GM12878 (cell line): ENCODE measurements at regions not wholly inside any gene's neighbourhood (a gene's known extent, or its start where the extent isn't known, plus 50 kb on each side); places are given as distances from the start of the nearest gene placed in this dataset.

Source experiments
- ATAC-seq: fragments of 200-7000 bp; cut with Tn5 transposase; 3 replicates; pipeline ENCODE4 v1.9.1; 2020; ENCODE audit warnings: mild to moderate bottlenecking, moderate library complexity
- BruUV-seq: library from RNA; stranded (reverse); fragments of 400-500 nt; replicated peaks from 2 replicates; lab custom pipeline; 2021; lab: Mats Ljungman, UMichigan
- CTCF ChIA-PET: fragments of 300-600 bp; sonication (Branson Sonifier 250); formaldehyde crosslinking; extraction: SDS; loops from one replicate; lab custom pipeline; 2021; ENCODE audit warnings: inconsistent platforms; lab: Yijun Ruan, JAX
- POLR2A ChIA-PET: fragments of 350-600 bp; formaldehyde crosslinking; extraction: SDS; loops from one replicate; lab custom pipeline; 2021; ENCODE audit warnings: inconsistent platforms; lab: Charles Lee
- RAD21 ChIA-PET: fragments of 300-600 bp; sonication (Branson Sonifier 250); formaldehyde crosslinking; loops from one replicate; lab custom pipeline; 2023; ENCODE audit warnings: antibody characterized with exemption; ENCODE audit not compliant: unreplicated experiment; lab: Charles Lee
- SMC1A ChIA-PET: fragments of 300-600 bp; sonication (Branson Sonifier 250); formaldehyde crosslinking; loops from one replicate; lab custom pipeline; 2023; ENCODE audit not compliant: unreplicated experiment, uncharacterized antibody; lab: Charles Lee
- DNase-seq: peaks from one replicate; pipeline ENCODE4 v3.0.0-alpha.2; 2011; ENCODE audit warnings: low read depth, low spot score
- FAIRE-seq: peaks from 3 replicates; lab custom pipeline; 2011; peaks lifted over from hg19 to GRCh38; lab: Jason Lieb, UNC
- H2AFZ ChIP-seq: 2 replicates; pipeline ENCODE4 v1.6.0; 2011; ENCODE audit warnings: low read depth, low read length, control low read depth; ENCODE audit not compliant: control insufficient read depth
- H3K27ac ChIP-seq: 2 replicates; pipeline ENCODE4 v1.5.1; 2011; ENCODE audit warnings: control low read depth; ENCODE audit not compliant: control insufficient read depth, insufficient read depth
- H3K27me3 ChIP-seq, 2 experiments: replicated peaks in 1 of 2; 2 replicates each; pipeline versions ENCODE4 v1.6.0 to v1.6.1; 2011; ENCODE audit warnings: low read length in 1 of 2; ENCODE audit not compliant: control insufficient read depth in 2 of 2, insufficient read depth in 2 of 2
- H3K36me3 ChIP-seq, 2 experiments: 2 replicates each; pipeline ENCODE4 v1.5.1; 2011; ENCODE audit warnings: low read length in 1 of 2; ENCODE audit not compliant: control insufficient read depth in 2 of 2, insufficient read depth in 2 of 2
- H3K4me1 ChIP-seq: 2 replicates; pipeline ENCODE4 v1.6.1; 2011; ENCODE audit warnings: mild to moderate bottlenecking, low read length, moderate library complexity, mixed read lengths; ENCODE audit not compliant: control insufficient read depth, insufficient read depth
- H3K4me2 ChIP-seq: 2 replicates; pipeline ENCODE4 v1.6.0; 2011; ENCODE audit warnings: control low read depth; ENCODE audit not compliant: control insufficient read depth, insufficient read depth
- H3K4me3 ChIP-seq: fragments of 200-600 bp; sonication (generic); 2 replicates; pipeline ENCODE4 v1.5.1; 2016
- H3K79me2 ChIP-seq: 2 replicates; pipeline ENCODE4 v1.6.0; 2011; ENCODE audit warnings: low read length; ENCODE audit not compliant: control insufficient read depth, insufficient read depth
- H3K9ac ChIP-seq: 2 replicates; pipeline ENCODE4 v1.8.0; 2011; ENCODE audit warnings: low read length, control low read depth, mixed read lengths; ENCODE audit not compliant: control insufficient read depth, insufficient read depth
- H3K9me3 ChIP-seq: replicated peaks from 3 replicates; pipeline ENCODE4 v1.5.1; 2011; ENCODE audit warnings: mild to moderate bottlenecking, low read length; ENCODE audit not compliant: control insufficient read depth, insufficient read depth
- H4K20me1 ChIP-seq: 2 replicates; pipeline ENCODE4 v1.6.0; 2011; ENCODE audit not compliant: control insufficient read depth, insufficient read depth
- ASH2L ChIP-seq: fragments of 300-600, 200-600 bp; sonication (generic); IDR thresholded peaks from 2 replicates; pipeline ENCODE4 v1.6.1; 2017; ENCODE audit warnings: low read depth, mild to moderate bottlenecking, borderline replicate concordance
- BCL11A ChIP-seq: IDR thresholded peaks from 2 replicates; pipeline ENCODE4 v1.6.1; 2011; ENCODE audit warnings: low read depth, low read length
- ELK1 ChIP-seq: IDR thresholded peaks from 2 replicates; pipeline ENCODE4 v1.6.1; 2012; ENCODE audit warnings: low read depth, low read length, improper control_type of control experiment
- EP300 ChIP-seq, 2 experiments: fragments of 150-350 bp in 1 of 2; IDR thresholded peaks; 2 replicates each; pipeline ENCODE4 v1.6.1; 2011 to 2012; ENCODE audit warnings: low read depth in 2 of 2, low read length in 2 of 2, borderline replicate concordance in 1 of 2, improper control_type of control experiment in 1 of 2, inconsistent platforms in 1 of 2; ENCODE audit not compliant: control insufficient read depth in 1 of 2
- RFX5 ChIP-seq: IDR thresholded peaks from 2 replicates; pipeline ENCODE4 v1.6.1; 2011; ENCODE audit warnings: low read depth, low read length, improper control_type of control experiment
- YY1 ChIP-seq: IDR thresholded peaks from 2 replicates; pipeline ENCODE4 v1.6.1; 2011; ENCODE audit warnings: low read depth, mild to moderate bottlenecking, low read length
- WGBS: methylation state at CpG from one replicate; pipeline ENCODE4 v1.1.6; 2016; ENCODE audit warnings: low lambda C conversion rate; ENCODE audit not compliant: insufficient replicate concordance, insufficient coverage; ENCODE audit errors: missing lambda C conversion rate; 5-methylcytosine and 5-hydroxymethylcytosine counted together
- in situ Hi-C: fragments of 300-500 bp; cut with MboI; formaldehyde crosslinking; loops from 9 replicates; pipeline ENCODE4 v1.14.3; 2018; ENCODE audit warnings: mixed read lengths
- intact Hi-C: fragments of 100-400 bp; cut with micrococcal nuclease; formaldehyde crosslinking; loops from one replicate; pipeline ENCODE4 v1.14.2; 2022; ENCODE audit not compliant: unreplicated experiment
- TF ChIP-seq, protein P1 (sequence below): fragments of 450-650 bp; IDR thresholded peaks from 2 replicates; pipeline ENCODE4 v1.6.1; 2018; ENCODE audit warnings: borderline replicate concordance, mild to moderate bottlenecking; ENCODE audit not compliant: partially characterized antibody

- BruUV-seq: no TSS peak
- H3K4me1 ChIP-seq: no peaks in the 10 kb centered on the region
- H3K4me3 ChIP-seq: no peak overlapping the region
- SMC1A ChIA-PET: interaction anchor here (0.6 to 0.8 kb wide), 2 partner anchors 23 to 195 kb away, joined by 3 read pairs; no protein-coding TSS in a partner anchor
- no peaks in the 10 kb centered on the region for H3K79me2 ChIP-seq
- H3K36me3 ChIP-seq: no peaks in the 10 kb centered on the region
- 51% methylated on average over 11 of the region's 11 CpGs for WGBS
- RAD21 ChIA-PET: no interaction called here
- CTCF ChIA-PET: interaction anchor here (0.6 to 1.3 kb wide), 2 partner anchors 463 to 813 kb away, joined by 3 read pairs; no protein-coding TSS in a partner anchor
- no peak overlapping the region for H3K4me2 ChIP-seq
- intact Hi-C loops (no loop called here), in situ Hi-C loops (no loop called here)
- no peak overlapping the region for H2AFZ ChIP-seq
- H3K27me3 ChIP-seq: peaks cover 0 to 2% of the 10 kb centered on the region in 2 experiments; a peak in 2 of 4 replicates
- H3K9ac ChIP-seq: no peak overlapping the region
- H3K9me3 ChIP-seq: no peaks in the 10 kb centered on the region
- no peak for TF ChIP-seq RFX5
- no peak for TF ChIP-seq EP300 (IDR thresholded peaks at IDR 0.05; ENCODE audit: borderline replicate concordance in 1 of 2, control insufficient read depth in 1 of 2, low read depth in 2 of 2, low read length in 2 of 2)
- TF ChIP-seq, protein P1, sequence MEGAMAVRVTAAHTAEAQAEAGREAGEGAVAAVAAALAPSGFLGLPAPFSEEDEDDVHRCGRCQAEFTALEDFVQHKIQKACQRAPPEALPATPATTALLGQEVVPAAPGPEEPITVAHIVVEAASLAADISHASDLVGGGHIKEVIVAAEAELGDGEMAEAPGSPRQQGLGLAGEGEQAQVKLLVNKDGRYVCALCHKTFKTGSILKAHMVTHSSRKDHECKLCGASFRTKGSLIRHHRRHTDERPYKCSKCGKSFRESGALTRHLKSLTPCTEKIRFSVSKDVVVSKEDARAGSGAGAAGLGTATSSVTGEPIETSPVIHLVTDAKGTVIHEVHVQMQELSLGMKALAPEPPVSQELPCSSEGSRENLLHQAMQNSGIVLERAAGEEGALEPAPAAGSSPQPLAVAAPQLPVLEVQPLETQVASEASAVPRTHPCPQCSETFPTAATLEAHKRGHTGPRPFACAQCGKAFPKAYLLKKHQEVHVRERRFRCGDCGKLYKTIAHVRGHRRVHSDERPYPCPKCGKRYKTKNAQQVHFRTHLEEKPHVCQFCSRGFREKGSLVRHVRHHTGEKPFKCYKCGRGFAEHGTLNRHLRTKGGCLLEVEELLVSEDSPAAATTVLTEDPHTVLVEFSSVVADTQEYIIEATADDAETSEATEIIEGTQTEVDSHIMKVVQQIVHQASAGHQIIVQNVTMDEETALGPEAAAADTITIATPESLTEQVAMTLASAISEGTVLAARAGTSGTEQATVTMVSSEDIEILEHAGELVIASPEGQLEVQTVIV: no peak
- no peak for TF ChIP-seq YY1
- TF ChIP-seq ASH2L: no peak
- no peak for TF ChIP-seq ELK1
- TF ChIP-seq BCL11A: no peak
- no peak for DNase-seq
- FAIRE-seq: no peak
- no peaks in the 10 kb centered on the region for H4K20me1 ChIP-seq
- no peak overlapping the region for H3K27ac ChIP-seq
- POLR2A ChIA-PET: no interaction called here
- no peak for ATAC-seq
Measured at GRCh38 chr2:176589825-176590440, 320.7 kb downstream of the MTX2 start.
